Progenitor cell of endocrine pancreas (in vitro differentiated cells): ENCODE measurements at regions not wholly inside any gene's neighbourhood (a gene's known extent, or its start where the extent isn't known, plus 50 kb on each side); places are given as distances from the start of the nearest gene placed in this dataset.

Experiments
- DNase-seq: peaks from one replicate; pipeline ENCODE4 v3.0.0; 2021; ENCODE audit warnings: low spot score; ENCODE audit not compliant: unreplicated experiment
- H3K27ac Mint-ChIP-seq: 2 replicates; pipeline ENCODE4 v1.8.0; 2021; ENCODE audit warnings: mild to moderate bottlenecking, moderate library complexity, mixed read lengths
- H3K27me3 Mint-ChIP-seq: 2 replicates; pipeline ENCODE4 v1.8.0; 2021; ENCODE audit warnings: mixed read lengths
- H3K36me3 Mint-ChIP-seq: 2 replicates; pipeline ENCODE4 v1.8.0; 2022; ENCODE audit warnings: mixed read lengths; ENCODE audit not compliant: insufficient read depth
- H3K4me1 Mint-ChIP-seq: 2 replicates; pipeline ENCODE4 v1.8.0; 2021; ENCODE audit warnings: low read depth, mixed read lengths
- H3K4me3 Mint-ChIP-seq: 2 replicates; pipeline ENCODE4 v1.8.0; 2021; ENCODE audit warnings: low read depth, mild to moderate bottlenecking, moderate library complexity, mixed read lengths
- H3K9me3 Mint-ChIP-seq: 2 replicates; pipeline ENCODE4 v1.8.0; 2021; ENCODE audit warnings: low read depth, mixed read lengths
- TF ChIP-seq, protein P1 (sequence below): fragments of 200-600 bp; sonication (generic); IDR thresholded peaks from one replicate; pipeline ENCODE4 v1.5.0; 2021; ENCODE audit warnings: antibody characterized with exemption, mild to moderate bottlenecking; ENCODE audit not compliant: unreplicated experiment

GRCh38 chr16:87552072-87552718, 50.1 kb upstream of the JPH3 start:
- H3K27ac Mint-ChIP-seq: no peak overlapping the region
- no peak for DNase-seq
- TF ChIP-seq, protein P1, sequence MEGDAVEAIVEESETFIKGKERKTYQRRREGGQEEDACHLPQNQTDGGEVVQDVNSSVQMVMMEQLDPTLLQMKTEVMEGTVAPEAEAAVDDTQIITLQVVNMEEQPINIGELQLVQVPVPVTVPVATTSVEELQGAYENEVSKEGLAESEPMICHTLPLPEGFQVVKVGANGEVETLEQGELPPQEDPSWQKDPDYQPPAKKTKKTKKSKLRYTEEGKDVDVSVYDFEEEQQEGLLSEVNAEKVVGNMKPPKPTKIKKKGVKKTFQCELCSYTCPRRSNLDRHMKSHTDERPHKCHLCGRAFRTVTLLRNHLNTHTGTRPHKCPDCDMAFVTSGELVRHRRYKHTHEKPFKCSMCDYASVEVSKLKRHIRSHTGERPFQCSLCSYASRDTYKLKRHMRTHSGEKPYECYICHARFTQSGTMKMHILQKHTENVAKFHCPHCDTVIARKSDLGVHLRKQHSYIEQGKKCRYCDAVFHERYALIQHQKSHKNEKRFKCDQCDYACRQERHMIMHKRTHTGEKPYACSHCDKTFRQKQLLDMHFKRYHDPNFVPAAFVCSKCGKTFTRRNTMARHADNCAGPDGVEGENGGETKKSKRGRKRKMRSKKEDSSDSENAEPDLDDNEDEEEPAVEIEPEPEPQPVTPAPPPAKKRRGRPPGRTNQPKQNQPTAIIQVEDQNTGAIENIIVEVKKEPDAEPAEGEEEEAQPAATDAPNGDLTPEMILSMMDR: no peak
- peaks cover 13% of the 10 kb centered on the region for H3K27me3 Mint-ChIP-seq
- H3K4me1 Mint-ChIP-seq: no peaks in the 10 kb centered on the region
- no peaks in the 10 kb centered on the region for H3K36me3 Mint-ChIP-seq
- no peaks in the 10 kb centered on the region for H3K9me3 Mint-ChIP-seq
- no peak overlapping the region for H3K4me3 Mint-ChIP-seq

DNA sequence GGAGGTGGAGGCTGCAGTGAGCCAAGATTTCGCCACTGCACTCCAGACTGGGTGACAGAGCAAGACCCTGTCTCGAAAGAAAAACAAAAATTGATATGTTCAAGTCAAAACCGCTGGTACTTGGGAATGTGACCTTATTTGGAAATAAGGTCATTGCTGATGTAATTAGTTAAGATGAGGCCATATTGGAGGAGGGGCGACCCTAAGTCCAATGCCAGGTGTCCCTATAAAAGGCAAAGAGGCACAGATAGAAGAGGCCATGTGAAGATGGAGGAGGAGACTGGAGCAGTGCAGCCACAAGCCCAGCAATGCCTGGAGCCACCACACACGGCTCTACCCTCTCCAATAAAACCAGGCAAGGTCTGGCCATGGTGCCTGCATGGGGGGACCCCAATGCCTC, 50.8 kb upstream of the JPH3 start:
- Mint-ChIP-seq H3K4me1 (no peaks in the 10 kb centered on the region), H3K4me3 (no peak overlapping the region), H3K27ac (no peak overlapping the region), H3K36me3 (no peaks in the 10 kb centered on the region), H3K9me3 (peaks cover 2% of the 10 kb centered on the region), H3K27me3 (peaks cover 13% of the 10 kb centered on the region)
- no peak for DNase-seq
- TF ChIP-seq, protein P1: no peak

DNA sequence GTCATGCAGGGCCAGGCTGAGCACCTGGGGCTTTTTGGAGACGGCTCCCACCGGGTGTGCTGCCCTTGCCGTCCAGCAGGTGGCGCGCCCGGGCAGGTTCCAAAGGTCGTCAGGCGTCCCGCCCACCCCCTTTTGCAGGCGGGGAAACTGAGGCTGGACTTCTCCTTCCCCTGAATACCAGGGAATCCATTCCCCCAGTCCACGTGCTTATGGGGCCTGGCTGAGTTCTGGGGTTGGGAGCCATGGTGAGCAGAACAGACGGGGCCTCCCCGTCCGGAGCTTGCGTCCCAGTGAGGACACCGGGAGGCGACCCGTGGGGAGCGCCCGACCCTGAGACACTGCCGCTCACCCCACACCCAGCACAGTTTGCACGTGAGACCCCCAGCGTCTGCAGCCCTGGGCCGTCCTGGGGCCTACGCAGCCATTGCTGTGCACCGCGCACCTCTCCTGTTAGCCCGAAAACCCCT, 51.8 kb upstream of the JPH3 start:
- Mint-ChIP-seq H3K4me3 (no peak overlapping the region), H3K27ac (no peak overlapping the region)
- DNase-seq: peak; percentile 39

DNA sequence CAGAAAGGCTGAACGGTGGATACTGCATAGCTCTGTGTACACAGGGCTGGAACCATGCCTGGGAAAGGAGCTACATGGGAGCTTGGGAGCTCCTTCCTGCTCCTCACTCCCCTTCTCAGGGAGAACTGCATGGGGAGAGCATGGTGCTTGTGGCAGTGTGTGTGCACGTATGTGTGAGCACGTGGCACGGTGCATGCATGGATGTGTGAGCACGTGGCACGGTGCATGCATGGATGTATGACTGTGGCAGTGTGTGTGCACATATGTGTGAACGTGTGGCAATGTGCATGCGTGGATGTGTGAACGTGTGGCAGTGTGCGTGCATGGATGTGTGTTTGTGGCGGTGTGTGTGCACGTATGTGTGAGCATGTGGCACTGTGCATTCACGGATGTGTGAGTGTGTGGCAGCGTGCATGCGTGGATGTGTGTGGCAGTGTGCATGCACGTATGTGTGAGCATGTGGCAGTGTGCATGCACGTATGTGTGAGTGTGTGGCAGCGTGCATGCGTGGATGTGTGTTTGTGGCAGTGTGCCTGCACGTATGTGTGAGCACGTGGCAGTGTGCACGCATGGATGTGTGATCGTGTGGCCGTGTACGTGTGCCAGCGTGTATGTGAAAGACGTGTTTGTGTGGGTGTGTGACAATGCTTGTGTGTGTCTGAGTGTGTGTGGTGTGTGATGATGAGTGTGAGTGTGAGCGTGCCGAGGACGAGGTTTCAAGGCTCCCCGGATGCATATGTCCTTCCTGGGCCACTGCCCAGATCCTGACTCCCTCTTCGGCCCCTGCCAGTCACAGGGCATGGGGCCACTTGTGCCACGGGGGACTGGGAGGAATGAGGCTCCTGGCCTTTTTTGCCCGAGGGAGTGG, 52.4 kb upstream of the JPH3 start:
- H3K4me3 Mint-ChIP-seq: no peak overlapping the region

More for the DNA sequence above, 51.8 kb upstream of the JPH3 start:
- H3K4me1 Mint-ChIP-seq: no peaks in the 10 kb centered on the region
- TF ChIP-seq, protein P1: peak; percentile 83
- H3K36me3 Mint-ChIP-seq: no peaks in the 10 kb centered on the region
- peaks cover 15% of the 10 kb centered on the region for H3K27me3 Mint-ChIP-seq
- H3K9me3 Mint-ChIP-seq: peaks cover 9% of the 10 kb centered on the region

GRCh38 chr16:87548046-87548445, 54.3 kb upstream of the JPH3 start:
- DNase-seq: no peak
- Mint-ChIP-seq H3K27me3 (peaks cover 16% of the 10 kb centered on the region), H3K27ac (no peak overlapping the region), H3K4me1 (no peaks in the 10 kb centered on the region), H3K9me3 (peaks cover 9% of the 10 kb centered on the region), H3K4me3 (no peak overlapping the region), H3K36me3 (no peaks in the 10 kb centered on the region)
- TF ChIP-seq, protein P1: no peak

More for the DNA sequence above, 52.4 kb upstream of the JPH3 start:
- no peaks in the 10 kb centered on the region for H3K4me1 Mint-ChIP-seq
- TF ChIP-seq, protein P1: no peak
- no peak for DNase-seq
- no peaks in the 10 kb centered on the region for H3K36me3 Mint-ChIP-seq
- peaks cover 9% of the 10 kb centered on the region for H3K9me3 Mint-ChIP-seq
- H3K27me3 Mint-ChIP-seq: peaks cover 16% of the 10 kb centered on the region
- H3K27ac Mint-ChIP-seq: no peak overlapping the region
